H1 (cell line): ENCODE measurements at regions not wholly inside any gene's neighbourhood (a gene's known extent, or its start where the extent isn't known, plus 50 kb on each side); places are given as distances from the start of the nearest gene placed in this dataset.

ENCODE experiments used
- CHD7 ChIP-seq: fragments of 300-600 bp; sonication (generic); IDR thresholded peaks from 2 replicates; pipeline ENCODE4 v1.7.1; 2012; ENCODE audit warnings: low read length, moderate library complexity, mild to moderate bottlenecking, inconsistent platforms; ENCODE audit not compliant: insufficient replicate concordance
- POLR2A ChIP-seq, 2 experiments: IDR thresholded peaks; 1 replicate in 1 of 2; 2 replicates in 1 of 2; pipeline ENCODE4 v1.6.1; 2011; ENCODE audit warnings: low read depth in 2 of 2, low read length in 2 of 2, mild to moderate bottlenecking in 2 of 2; ENCODE audit errors: control extremely low read depth in 1 of 2
- TEAD4 ChIP-seq: IDR thresholded peaks from 2 replicates; pipeline ENCODE4 v1.6.1; 2012; ENCODE audit warnings: low read depth, low read length, inconsistent platforms, mixed read lengths

- TF ChIP-seq CHD7 = no peak
- no peak for TF ChIP-seq TEAD4
- TF ChIP-seq POLR2A (IDR thresholded peaks at IDR 0.05; ENCODE audit: control extremely low read depth in 1 of 2, low read depth in 2 of 2, low read length in 2 of 2) = no peak
Observed at GRCh38 chrX:39459204-39459603, 638.6 kb downstream of the BCOR start (continued).
